Right atrium auricular region (tissue), 2 donors: ENCODE measurements at regions not wholly inside any gene's neighbourhood (a gene's known extent, or its start where the extent isn't known, plus 50 kb on each side); places are given as distances from the start of the nearest gene placed in this dataset.

Source experiments
- DNase-seq: peaks from one replicate; pipeline ENCODE4 v3.0.0-alpha.2; 2019; ENCODE audit warnings: low spot score
- H3K27ac ChIP-seq, 2 donors: fragments of 200-600 bp; sonication (generic); 1 replicate in 1 of 2; 2 replicates in 1 of 2; pipeline ENCODE4 v1.5.1; 2016 to 2019
- H3K27me3 ChIP-seq, 2 donors: fragments of 200-600 bp; sonication (generic); one replicate each; pipeline versions ENCODE4 v1.5.1 to v1.6.0; 2017 to 2019
- H3K36me3 ChIP-seq: fragments of 200-600 bp; sonication (generic); one replicate; pipeline ENCODE4 v1.5.1; 2016
- H3K4me1 ChIP-seq, 2 donors: fragments of 200-600 bp; sonication (generic); one replicate each; pipeline versions ENCODE4 v1.5.1 to v1.6.0; 2017 to 2019
- H3K4me3 ChIP-seq, 2 donors: fragments of 200-600 bp; sonication (generic); 1 replicate in 1 of 2; 2 replicates in 1 of 2; pipeline ENCODE4 v1.5.1; 2017 to 2019; ENCODE audit warnings: mild to moderate bottlenecking in 1 of 2, moderate library complexity in 1 of 2
- H3K9me3 ChIP-seq, 2 donors: fragments of 200-600 bp; sonication (generic); one replicate each; pipeline ENCODE4 v1.5.1; 2019
- CTCF ChIP-seq, 2 donors: fragments of 200-600 bp; sonication (generic); IDR thresholded peaks; one replicate each; pipeline ENCODE4 v1.5.1; 2019; ENCODE audit warnings: antibody characterized with exemption in 2 of 2

DNA sequence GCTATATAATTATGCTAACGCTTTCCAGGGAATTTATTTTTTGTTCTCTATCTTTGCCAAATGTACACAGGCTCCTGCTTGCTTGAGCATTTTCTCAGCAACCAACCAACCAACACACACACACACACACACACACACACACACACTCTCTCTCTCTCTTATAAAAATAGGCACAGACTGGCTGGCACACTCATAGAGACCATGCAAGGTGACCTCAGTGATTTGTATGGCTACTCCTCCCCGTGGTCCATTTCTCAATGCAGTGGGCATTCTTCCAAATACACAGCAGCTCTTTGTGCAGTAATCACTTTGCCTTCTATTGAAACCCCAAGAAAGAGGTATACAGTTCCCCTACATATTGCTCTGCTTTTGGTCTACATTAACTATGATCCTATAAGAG is 416.0 kb downstream of the MAN2A1 start:
- TF ChIP-seq CTCF (IDR thresholded peaks at IDR 0.05): no peak
- H3K27ac ChIP-seq: no peak overlapping the region
- no peaks in the 10 kb centered on the region for H3K27me3 ChIP-seq
- no peak for DNase-seq
- no peaks in the 10 kb centered on the region for H3K9me3 ChIP-seq
- no peak overlapping the region for H3K4me3 ChIP-seq
- H3K4me1 ChIP-seq: no peaks in the 10 kb centered on the region
- no peaks in the 10 kb centered on the region for H3K36me3 ChIP-seq

- no peak overlapping the region for H3K4me3 ChIP-seq
- H3K4me1 ChIP-seq: no peaks in the 10 kb centered on the region
- no peak for DNase-seq
- no peak overlapping the region for H3K27ac ChIP-seq
- no peaks in the 10 kb centered on the region for H3K27me3 ChIP-seq
- TF ChIP-seq CTCF (IDR thresholded peaks at IDR 0.05): no peak
- no peaks in the 10 kb centered on the region for H3K9me3 ChIP-seq
- H3K36me3 ChIP-seq: no peaks in the 10 kb centered on the region
Measured at GRCh38 chr5:110106750-110107149, 417.0 kb downstream of the MAN2A1 start.

DNA sequence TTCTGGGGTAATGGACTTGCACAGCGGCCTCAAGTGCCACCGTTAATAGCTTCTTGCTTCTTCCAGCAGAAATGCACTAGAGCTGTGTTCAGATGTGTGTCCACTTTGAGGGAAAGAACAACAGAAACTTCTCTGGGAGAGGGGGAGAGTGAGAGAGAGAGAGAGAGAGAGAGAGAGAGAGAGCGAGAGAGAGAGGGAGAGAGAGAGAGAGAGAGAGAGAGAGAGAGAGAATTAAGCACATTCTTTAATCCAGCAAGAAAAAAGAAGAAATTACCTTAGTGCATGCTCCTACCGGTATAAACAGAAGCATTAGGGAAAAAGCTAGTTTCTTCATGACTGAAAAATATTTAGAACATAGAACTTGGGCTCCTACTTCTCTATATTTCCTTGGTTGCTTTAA is 418.8 kb downstream of the MAN2A1 start:
- Histone ChIP-seq H3K36me3 (no peaks in the 10 kb centered on the region), H3K27ac (no peak overlapping the region), H3K27me3 (no peaks in the 10 kb centered on the region), H3K4me1 (no peaks in the 10 kb centered on the region), H3K9me3 (no peaks in the 10 kb centered on the region), H3K4me3 (no peak overlapping the region)
- TF ChIP-seq CTCF (IDR thresholded peaks at IDR 0.05): no peak
- no peak for DNase-seq

GRCh38 chr5:110109667-110110066 is 419.9 kb downstream of the MAN2A1 start:
- Histone ChIP-seq H3K27me3 (no peaks in the 10 kb centered on the region), H3K4me1 (no peaks in the 10 kb centered on the region), H3K36me3 (no peaks in the 10 kb centered on the region), H3K9me3 (no peaks in the 10 kb centered on the region), H3K27ac (no peak overlapping the region), H3K4me3 (no peak overlapping the region)
- TF ChIP-seq CTCF (IDR thresholded peaks at IDR 0.05): no peak
- DNase-seq: no peak

- Histone ChIP-seq H3K27me3 (no peaks in the 10 kb centered on the region), H3K4me1 (no peaks in the 10 kb centered on the region), H3K4me3 (no peak overlapping the region), H3K36me3 (no peaks in the 10 kb centered on the region), H3K9me3 (no peaks in the 10 kb centered on the region), H3K27ac (no peak overlapping the region)
- no peak for TF ChIP-seq CTCF (IDR thresholded peaks at IDR 0.05)
- no peak for DNase-seq
Measured at GRCh38 chr5:110112348-110112747, 422.6 kb downstream of the MAN2A1 start.

DNA sequence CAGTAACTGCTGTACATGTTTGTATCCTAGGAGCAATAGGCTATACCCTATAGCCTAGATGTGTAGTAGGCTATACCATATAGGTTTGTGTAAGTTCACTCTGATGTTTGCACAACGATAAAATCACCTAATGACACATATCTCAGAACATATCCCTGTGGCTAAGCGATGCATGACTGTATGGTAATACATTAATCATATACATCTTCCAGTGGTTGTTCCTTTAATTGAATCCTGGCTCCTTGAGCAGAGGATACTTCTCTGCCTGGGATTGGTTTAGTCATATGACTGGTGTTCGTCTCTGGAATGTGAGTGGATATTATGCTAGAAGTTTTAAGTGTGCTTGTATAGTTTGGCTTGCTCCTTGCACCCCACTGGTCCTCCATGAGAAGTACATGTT is 425.8 kb downstream of the MAN2A1 start:
- Histone ChIP-seq H3K36me3 (no peaks in the 10 kb centered on the region), H3K27me3 (no peaks in the 10 kb centered on the region), H3K27ac (no peak overlapping the region), H3K4me3 (no peak overlapping the region), H3K4me1 (no peaks in the 10 kb centered on the region), H3K9me3 (peaks cover 0 to 4% of the 10 kb centered on the region in 2 donors)
- no peak for TF ChIP-seq CTCF (IDR thresholded peaks at IDR 0.05)
- no peak for DNase-seq
